Testis (tissue), 2 donors: ENCODE measurements at regions not wholly inside any gene's neighbourhood (a gene's known extent, or its start where the extent isn't known, plus 50 kb on each side); places are given as distances from the start of the nearest gene placed in this dataset.

Source experiments
- CTCF ChIP-seq, 3 experiments: fragments of 450-650 bp in 2 of 3; fragments of 200-600 bp in 1 of 3; sonication (generic) in 1 of 3; IDR thresholded peaks; one replicate each; pipeline ENCODE4 v1.5.1; 2016 to 2019; ENCODE audit warnings: antibody characterized with exemption in 3 of 3, mild to moderate bottlenecking in 2 of 3, moderate library complexity in 1 of 3
- POLR2A ChIP-seq: fragments of 450-650 bp; IDR thresholded peaks from one replicate; pipeline ENCODE4 v1.6.1; 2017; ENCODE audit warnings: antibody characterized with exemption, mild to moderate bottlenecking, moderate library complexity

GRCh38 chr1:38454236-38454635 lies 405.3 kb downstream of the RRAGC start:
- TF ChIP-seq CTCF (IDR thresholded peaks at IDR 0.05) (no peak), POLR2A (no peak)
